Stomach (tissue), 4 donors: ENCODE measurements at regions not wholly inside any gene's neighbourhood (a gene's known extent, or its start where the extent isn't known, plus 50 kb on each side); places are given as distances from the start of the nearest gene placed in this dataset.

ENCODE experiments used
- POLR2A ChIP-seq, 4 donors: fragments of 450-650 bp; IDR thresholded peaks; one replicate each; pipeline ENCODE4 v1.6.1; 2016; ENCODE audit warnings: antibody characterized with exemption in 4 of 4, control low read depth in 2 of 4, mild to moderate bottlenecking in 1 of 4, moderate library complexity in 1 of 4
- POLR2AphosphoS5 ChIP-seq, 3 donors: sonication (generic); formaldehyde crosslinking; IDR thresholded peaks; one replicate each; pipeline ENCODE4 v1.6.1; 2016; ENCODE audit warnings: antibody characterized with exemption in 3 of 3
- TF ChIP-seq, protein P1 (sequence below), 7 experiments: fragments of 450-650 bp in 4 of 7; fragments of 200-600 bp in 3 of 7; sonication (generic) in 3 of 7; IDR thresholded peaks; one replicate each; pipeline ENCODE4 v1.5.1; 2016 to 2019; ENCODE audit warnings: antibody characterized with exemption in 7 of 7, control low read depth in 2 of 7, mild to moderate bottlenecking in 1 of 7

GRCh38 chr2:58635801-58636375 is 394.8 kb upstream of the FANCL start:
- TF ChIP-seq, protein P1, sequence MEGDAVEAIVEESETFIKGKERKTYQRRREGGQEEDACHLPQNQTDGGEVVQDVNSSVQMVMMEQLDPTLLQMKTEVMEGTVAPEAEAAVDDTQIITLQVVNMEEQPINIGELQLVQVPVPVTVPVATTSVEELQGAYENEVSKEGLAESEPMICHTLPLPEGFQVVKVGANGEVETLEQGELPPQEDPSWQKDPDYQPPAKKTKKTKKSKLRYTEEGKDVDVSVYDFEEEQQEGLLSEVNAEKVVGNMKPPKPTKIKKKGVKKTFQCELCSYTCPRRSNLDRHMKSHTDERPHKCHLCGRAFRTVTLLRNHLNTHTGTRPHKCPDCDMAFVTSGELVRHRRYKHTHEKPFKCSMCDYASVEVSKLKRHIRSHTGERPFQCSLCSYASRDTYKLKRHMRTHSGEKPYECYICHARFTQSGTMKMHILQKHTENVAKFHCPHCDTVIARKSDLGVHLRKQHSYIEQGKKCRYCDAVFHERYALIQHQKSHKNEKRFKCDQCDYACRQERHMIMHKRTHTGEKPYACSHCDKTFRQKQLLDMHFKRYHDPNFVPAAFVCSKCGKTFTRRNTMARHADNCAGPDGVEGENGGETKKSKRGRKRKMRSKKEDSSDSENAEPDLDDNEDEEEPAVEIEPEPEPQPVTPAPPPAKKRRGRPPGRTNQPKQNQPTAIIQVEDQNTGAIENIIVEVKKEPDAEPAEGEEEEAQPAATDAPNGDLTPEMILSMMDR (IDR thresholded peaks at IDR 0.05) = no peak
- TF ChIP-seq POLR2A (IDR thresholded peaks at IDR 0.05) (no peak), POLR2AphosphoS5 (IDR thresholded peaks at IDR 0.05) (no peak)
